EH (cell line): ENCODE measurements at regions not wholly inside any gene's neighbourhood (a gene's known extent, or its start where the extent isn't known, plus 50 kb on each side); places are given as distances from the start of the nearest gene placed in this dataset.
A peak's percentile ranks its signal among the peaks of the same experiment; 100 is the strongest.

Source experiments
- DNase-seq: peaks from one replicate; pipeline ENCODE4 v3.0.0-alpha.2; 2015; ENCODE audit warnings: low read depth

DNA sequence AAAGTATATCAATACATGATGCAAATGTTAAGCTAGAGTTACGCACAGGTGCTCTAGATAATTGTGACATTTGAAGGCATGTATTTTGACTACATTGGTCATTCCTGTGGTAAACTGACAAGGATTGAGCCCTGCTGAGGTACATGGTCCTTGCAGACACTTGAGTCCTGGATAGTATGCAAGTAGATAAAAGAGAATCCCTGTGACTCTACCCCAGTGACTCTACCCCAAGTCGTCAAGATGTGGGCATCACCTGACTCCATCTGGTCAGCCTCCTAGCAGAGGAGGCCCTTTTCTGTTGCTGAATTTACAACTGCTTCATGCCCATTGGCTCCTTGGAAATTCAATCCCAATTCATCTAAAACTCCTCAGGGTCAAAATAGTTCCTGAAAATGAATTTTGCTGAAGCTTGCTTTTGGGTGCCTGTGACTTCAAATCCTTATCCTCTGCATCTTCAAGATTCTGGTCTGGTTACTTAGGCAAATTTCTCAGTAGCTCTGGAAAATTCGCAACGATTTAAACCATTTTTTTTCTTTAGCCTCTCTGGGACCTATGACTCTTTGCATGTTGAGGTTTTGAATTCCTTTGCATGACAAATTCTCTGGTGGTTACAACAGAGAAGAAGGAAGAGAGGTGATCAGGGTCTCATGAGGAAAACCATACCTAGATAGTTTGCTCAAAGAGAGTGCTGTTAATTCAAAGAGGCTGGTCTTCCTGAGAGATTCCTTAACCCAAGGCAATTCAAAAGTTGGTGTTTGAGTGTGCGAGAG, 422.1 kb downstream of the FGF9 start:
- peak; percentile 17 for DNase-seq

DNA sequence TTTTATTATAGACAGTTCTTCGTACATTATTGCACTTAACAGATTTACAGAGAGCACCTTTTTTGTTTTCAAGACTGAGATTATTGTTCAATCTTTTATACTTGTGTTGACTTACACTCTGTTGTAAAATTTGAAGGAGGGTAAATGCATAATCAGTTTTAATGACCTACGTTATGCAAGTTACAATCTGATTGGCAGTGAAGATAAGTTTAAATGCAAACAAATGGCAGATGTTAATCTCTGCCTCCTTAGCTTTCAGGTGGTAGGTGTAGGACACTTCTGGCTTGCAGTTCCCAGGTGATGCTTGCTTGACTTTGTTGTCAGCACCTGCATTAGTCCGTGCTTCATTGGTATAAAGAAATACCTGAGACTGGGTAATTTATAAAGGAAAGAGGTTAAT, 424.9 kb downstream of the FGF9 start:
- no peak for DNase-seq

DNA sequence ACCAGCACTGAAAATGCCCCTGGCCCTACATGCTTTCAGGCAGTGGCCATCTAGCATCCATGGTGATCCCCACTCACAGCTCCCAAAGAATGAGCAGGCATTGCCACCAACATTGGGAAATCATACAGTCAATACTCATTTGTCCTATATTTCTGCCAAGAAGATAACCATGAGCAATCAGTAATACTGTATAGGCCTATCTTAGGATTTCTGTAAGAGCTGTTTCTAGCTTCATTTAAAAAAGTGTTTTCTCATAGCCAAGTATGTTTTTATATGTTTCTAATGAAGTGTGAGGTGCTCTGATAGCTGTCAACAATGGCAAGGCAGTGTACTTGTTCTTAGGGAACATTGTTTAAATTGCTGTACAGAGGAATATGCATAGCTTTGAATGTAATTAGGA, 428.7 kb downstream of the FGF9 start:
- no peak for DNase-seq

DNA sequence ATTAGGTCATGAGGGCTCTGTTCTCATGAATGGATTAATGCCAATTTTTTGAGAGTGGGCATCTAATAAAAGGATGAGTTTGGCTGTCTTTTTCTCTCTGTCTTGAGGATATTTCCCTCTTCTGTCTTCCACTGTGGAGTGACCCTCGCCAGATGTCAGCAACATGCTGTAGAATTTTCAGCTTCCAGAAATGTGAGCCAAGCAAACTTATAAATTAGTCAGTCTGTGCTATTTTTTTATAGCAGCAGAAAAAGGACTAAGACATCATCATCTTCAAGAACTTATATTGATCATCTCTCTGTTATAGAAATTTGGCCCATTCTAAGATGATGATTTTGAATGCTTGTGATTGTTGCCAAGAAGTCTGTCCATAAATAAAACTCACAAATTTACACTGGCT, 431.4 kb downstream of the FGF9 start:
- DNase-seq, result no peak

DNA sequence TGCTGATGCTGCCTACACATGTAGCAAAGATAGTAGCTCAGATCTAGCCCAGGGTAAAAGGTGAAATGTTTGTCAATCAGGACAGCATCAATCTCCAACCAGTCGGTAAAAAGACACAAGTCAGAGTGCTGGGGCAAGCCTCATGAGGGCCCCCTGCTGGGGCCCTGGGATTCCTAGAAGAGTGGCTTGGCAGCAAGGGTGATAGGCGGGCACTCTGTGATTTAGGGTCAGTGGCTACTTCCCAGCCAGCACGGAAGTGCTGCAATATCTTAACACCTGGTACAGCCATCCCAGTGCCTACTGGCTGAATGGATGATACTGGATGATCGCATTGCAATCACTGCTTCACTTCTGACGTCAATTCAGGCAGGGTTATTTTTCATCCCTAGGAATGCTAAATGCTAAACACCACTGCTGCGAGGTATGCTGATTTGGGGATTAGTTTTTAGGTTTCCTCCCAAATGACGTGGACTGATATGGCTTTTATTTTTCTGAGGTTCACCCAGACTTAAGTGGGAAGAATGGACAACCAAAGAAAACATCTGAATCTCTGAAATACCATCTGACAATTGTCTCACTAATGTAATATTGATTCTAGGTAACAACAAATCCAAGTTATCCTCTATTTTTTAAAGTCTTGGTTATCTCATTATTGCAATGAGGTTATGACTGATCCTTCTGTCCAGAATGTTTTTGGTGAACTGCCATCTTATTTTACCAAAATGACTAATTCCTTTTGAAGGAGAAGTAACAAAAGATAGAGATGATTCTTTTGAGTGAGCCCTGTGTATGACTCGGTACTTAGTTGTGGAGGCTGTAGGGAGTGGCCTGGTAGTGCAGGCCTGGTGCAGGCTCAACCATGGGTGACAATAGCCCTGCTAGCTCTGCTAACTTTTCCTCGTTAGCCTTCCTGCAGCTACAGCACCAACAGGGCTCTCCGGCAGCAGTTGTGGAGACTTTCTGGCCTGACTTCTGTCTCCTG, 432.5 kb downstream of the FGF9 start:
- no peak for DNase-seq

DNA sequence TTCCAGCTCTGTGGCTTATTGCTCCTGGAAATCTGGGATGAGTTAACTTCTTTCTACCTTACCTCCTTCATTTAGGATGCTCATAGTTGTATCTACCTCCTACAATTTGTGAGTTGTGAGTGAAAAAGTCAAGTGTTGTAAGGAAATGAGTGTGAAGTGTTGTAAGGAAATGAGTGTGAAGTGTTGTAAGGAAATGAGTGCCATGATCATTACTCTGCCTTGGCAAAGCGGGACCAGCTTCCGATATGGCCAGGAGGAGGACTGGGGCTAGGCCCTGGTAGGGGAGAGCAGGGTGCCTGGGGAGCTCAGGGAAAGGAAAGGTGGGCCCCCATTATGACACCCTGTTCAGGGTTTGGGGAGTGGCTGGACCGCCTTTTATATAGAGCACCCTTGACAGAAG, 435.2 kb downstream of the FGF9 start:
- DNase-seq, result no peak

DNA sequence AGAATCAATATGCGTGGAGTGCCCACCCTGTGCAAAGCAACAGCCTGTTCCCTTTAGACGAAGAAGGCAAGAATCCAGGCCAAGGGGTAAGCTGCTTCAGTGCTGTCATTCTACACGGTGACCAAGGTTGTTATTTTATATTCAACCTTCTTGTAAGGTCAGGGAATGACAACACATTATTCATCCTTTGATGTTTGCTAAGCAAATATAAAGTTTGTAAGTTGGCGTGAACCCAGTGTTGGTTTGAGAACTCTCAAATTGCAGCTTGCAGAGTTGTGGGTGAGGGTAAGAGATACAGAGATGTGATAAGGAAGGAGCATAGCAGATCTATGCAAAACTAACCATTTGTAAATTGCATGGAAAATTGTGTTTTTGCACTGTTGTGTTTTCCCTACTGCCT, 436.7 kb downstream of the FGF9 start:
- DNase-seq, result no peak

DNA sequence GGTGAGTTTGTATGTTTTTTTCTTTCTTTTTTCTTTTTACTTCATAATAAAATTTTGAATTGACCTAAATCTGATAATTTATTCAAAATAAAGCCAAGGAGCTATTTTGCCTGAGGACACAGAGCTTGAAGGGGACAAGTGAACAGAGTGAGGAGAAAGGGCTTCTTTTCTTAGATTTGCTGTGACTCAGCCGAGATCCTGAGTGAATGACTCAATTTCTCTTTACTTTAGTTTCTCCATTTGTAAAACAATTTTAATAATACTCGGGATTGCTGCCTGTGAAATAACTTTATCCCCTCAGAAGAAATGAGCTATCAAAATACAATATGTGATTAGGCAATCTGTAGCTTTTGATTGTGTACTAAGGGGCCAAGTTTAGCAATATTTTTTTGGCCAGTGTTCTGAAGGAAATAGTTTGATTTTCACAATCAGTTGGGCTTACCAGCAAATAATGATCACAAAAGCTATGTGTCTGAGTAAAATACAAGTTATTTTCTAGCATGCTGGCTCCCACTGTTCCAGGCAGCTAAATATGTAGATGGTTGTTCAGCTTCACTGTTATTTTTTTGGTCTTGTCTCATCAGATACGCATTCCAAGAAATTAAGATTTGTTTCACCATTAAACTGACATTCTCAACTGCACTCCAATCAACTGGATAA, 437.5 kb downstream of the FGF9 start:
- DNase-seq, result no peak

DNA sequence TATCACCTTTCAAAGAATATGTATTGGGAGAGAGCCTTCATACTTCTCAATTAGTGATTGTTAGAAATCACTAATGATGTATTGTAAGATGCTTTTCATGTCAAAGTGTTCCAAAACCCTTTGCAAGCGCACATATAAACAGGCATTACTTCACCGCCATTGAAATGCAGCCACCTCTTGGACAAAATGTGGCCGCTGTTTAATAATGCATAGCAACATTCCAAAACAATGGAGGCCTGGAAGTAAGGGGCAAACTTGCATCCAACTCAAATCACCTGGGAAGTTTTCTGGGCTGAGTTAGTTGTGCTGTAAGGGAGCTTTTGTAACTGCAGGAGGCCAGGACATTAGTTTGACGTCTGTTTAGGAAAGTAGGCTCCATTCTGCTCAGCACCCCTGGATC, 438.1 kb downstream of the FGF9 start:
- no peak for DNase-seq

DNA sequence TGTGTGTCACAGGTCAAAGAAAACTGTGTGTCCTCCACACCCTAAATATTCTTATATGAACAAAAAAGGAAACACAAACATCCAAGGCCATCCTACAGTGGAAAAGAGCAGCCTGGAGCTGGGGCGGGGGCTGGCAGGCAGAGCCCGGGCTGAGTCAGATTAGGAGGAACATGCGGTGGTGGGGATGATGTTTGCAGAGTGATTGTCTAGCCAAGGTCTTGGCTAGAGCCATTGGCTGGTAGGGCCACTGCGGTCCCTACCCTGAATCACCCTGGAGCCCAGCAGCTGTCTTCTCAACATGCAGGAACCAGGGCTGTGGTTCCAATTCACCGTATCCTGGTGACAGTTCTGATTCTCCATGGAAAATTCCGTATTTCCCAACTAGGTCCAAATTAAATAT, 439.5 kb downstream of the FGF9 start:
- DNase-seq, result no peak

DNA sequence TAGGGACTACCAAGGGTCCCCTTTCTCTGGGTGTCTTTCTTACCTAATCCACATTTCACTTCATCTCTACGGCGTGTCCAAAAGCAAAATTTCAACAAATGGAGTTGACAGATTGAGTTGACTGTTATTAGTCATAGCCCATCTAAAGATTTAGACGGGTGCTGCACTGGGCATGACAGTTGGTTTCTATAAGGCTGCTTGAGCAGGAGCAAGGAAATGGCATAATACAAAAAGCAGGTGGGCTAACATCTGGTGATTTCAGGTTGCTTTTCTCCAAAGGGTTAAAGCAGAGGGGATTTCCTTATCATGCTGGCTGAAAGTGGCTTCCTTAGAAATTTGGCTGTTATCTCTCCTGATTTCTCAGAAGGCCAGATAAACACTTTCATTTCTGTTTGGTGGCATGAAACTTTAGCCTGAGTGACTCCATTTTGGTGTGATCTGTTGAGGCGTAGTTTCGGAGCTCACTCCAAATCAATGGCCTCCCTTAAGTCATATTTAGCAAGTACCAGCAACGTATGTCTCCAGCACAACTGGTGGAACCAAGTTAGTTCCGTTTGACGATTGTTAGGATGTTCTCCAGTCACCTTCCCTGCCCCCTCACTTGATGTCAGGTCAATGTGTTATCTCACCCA, 440.4 kb downstream of the FGF9 start:
- DNase-seq, result no peak

DNA sequence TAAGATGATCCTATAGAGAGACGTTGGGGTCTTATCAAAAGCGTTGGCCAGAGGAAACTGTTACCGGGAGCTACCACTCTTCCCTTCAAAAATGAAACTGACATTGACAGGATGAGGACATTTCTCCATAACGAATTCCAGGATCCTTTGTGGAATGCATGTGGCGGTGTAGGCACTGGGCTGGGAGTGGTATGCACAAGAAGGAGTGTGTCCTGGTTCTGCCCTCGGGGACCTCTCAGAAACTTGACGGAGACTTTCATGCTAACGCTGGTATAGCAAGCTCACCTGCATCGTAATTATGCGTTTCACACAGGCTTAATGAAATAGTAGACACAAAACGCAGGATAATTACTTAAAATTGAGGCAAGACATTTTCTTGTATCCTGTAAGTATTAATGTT, 441.1 kb downstream of the FGF9 start:
- DNase-seq, result no peak

DNA sequence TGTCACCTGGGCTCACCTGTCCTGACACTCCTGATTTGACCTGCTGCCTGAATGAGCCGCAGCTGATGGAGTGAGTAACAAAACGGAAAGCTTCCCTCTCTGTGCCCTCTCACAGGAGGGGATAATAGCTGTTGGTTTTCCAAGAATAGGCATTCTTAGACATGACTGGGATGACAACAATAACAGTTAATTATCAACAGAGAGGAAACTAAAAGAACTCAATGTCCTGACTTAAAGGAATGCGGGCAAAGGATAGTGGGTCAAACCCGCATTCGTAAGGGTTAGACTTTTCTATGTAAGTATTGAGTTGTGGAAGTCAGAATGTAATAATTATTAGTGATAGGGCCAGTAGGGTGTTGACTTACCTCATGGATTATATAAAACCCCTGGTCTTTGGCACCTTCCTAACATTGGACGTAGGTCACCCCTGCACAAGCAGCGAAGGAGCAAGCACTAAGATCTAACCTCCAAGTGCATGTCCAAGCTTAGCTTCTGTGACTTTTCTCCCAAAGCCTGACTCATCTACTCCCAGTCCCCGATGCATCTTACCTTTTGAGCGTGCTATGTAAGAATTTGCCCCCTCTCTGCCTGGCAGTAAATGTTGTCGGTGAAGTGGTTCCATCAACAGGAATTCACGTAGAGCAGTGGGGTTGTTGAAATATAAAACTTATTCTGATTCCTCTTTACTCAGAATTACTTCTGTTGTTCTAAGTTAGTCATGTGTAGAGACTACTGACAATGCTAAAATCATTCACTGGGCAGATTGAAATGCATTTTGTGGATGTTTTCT, 442.3 kb downstream of the FGF9 start:
- DNase-seq, result no peak

DNA sequence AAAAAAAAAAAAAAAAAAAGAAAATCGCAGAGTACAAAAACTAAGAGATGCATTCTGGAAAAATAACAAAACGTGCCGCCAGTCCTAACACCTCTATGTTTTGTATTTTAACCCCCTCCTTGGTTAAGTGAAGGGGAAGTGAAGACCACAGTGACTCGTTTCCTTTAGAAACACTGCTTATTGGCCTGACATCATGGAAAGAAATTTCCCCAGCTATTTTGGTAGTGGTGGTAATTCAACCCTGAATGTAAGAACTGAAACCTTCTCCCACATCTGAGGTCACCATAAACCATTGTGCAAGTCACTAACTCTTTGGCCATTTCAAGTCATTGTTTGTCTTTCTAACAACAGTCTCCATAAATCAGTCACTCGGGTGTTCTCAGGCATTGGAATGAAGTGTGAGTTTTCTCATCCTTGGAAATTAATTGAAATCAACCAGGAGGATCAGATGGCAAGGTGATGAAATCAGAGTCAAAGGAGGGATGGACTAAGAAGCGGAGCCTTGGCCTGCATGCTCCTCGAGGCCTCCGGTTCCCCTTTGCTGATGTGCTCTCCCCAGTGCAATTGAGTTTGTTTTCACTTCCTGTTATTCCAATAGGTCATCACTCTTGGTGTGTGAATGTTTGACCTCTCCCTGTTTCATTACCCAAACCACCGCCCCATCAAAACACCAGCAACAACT, 443.9 kb downstream of the FGF9 start:
- no peak for DNase-seq

DNA sequence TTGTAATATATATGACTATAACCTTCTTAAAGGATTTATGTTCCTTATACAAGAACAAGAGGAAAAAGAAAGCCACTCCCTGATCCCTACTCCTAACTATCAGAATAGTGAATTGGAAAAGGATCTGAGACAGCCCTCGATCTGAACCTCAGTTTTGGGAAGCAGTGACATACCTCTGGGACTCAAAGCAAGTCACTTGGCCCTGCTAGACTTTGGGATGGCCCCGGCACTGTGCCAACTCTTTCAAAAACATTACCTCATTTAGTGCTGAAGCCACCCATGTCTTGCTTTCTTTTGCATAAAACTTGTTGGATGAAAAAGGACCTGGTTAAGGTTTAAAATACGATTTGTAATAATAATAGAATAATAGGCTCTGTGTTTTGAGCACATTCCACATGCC, 447.3 kb downstream of the FGF9 start:
- no peak for DNase-seq

DNA sequence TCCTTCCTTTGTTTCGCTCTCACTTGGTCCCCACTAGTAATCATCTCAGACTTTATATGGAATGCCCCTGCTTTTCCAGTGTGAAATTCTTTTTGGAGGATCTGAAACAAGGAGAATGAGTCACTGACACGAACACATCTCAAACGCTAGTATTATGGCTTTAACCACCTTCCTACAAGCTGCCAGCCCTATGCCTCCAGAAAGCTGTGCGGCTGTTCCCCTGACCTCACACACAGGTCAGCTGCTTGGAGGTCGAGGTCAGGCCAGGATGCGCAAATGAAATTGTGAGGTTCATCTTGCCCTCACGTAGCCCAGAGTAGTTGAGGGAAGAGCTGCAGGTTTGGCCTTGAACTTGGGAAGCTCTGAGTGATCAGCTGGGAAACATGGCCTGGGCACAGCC, 449.8 kb downstream of the FGF9 start:
- no peak for DNase-seq

DNA sequence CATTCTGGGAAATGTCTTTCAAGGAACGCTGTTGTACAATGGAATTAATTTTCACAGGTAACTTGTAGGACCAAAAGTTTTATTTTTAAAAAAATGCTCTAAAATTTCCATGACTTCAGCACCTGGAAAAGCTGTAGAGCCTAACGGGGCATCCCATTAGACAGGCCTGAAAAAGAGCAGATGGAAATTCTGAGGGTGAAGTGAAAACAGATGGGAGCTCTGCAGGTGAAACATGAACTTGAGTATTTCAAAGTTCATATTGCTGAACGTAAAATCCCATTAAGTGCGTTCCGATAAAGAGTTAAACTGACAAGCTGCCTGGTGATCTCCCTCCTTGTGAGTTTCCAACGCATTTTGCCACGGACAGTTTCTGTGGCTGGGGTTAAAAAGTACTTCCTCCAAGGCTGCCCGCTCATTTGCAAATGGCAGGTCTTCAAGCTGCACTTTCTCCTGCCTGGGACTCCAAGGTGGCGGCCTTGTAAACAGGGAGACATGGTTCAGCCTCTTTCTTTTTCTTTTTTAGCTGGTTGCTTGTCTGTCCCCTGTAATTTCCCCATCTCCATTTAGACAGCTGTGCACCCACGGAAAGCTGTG, 450.4 kb downstream of the FGF9 start:
- DNase-seq, result no peak

DNA sequence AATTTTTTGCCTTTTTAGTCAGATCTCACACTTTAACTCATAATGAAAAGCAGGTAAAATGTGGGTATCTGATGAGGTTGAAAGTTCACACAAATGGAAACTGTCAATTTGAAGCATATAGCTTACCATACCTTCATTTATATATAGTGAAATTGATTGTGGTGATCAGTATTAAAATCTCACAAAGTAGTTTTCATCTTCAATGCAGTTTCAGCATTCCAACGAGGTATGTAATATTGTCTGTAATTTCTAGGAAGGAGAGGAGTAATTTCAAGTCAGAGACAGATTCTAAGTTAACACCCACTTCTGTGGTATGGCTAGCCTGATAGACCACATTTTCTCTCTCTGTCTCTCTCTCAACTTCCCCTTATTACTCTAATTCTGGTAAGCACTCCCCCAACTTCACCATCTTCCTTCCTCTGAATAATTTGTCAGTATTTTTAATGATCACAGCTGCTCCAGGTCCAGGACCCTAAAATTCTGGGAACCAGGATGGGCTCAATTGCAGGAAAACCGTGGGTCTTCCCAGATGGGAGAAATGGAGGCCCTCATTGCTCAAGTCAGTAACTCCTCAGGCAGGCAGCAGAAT, 455.7 kb downstream of the FGF9 start:
- no peak for DNase-seq

DNA sequence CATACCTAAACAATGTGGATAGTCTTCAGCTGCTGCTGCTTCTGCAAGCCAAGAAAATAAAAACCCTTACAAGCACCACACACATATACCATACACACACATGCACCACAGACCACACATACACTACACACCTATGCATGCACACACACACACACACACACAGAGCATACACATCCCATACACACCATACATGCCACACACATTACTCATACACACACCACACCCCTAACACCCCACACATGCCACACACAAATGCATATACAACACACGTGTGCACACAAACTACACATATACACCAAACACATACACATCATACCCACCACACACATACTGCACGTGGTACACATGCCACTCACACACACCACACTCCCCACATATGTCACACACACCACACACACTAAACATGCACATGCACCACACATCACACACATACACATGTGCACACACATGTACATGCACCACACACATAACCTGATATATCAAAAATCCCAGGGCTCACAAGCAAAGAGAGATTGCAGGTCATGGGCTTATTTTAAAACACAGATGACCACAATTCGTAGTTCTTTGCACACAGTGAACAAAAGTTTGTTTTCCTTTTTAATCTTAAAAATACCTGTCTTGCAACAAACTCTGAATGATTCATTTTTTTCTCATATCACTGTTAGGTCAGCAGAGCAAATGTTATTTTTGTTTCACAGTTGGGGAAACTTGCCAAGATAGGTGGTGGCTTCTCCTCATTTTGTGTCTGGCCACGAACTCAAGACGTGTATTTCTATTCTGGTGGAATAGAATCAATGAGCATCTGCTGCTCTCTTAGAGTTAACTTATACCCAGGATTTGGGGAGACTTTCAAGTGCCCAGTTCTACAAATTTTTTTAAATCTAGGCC, 456.6 kb downstream of the FGF9 start:
- DNase-seq, result no peak
